ENCODE measurements at regions not wholly inside any gene's neighbourhood (a gene's known extent, or its start where the extent isn't known, plus 50 kb on each side); places are given as distances from the start of the nearest gene placed in this dataset.

GRCh38 chr11:15468466-15468865 is 353.7 kb downstream of the INSC start:
- no peaks in the 10 kb centered on the region for H3K9me3 Mint-ChIP-seq (ENCODE audit: low read depth)
- no peak overlapping the region for H3K27ac Mint-ChIP-seq
- ChIA-PET POLR2A (no interaction called here), CTCF (no interaction called here)
- ATAC-seq, result no peak
- no peaks in the 10 kb centered on the region for H3K36me3 Mint-ChIP-seq (ENCODE audit: low read depth)
- intact Hi-C loops (cut with DNase I, micrococcal nuclease), result no loop called here
- H3K27me3 Mint-ChIP-seq, result peaks cover 5% of the 10 kb centered on the region
- no peak overlapping the region for H3K4me3 Mint-ChIP-seq
- H3K4me1 Mint-ChIP-seq, result no peaks in the 10 kb centered on the region
- no peak for DNase-seq

GRCh38 chr11:15471048-15471894 is 356.5 kb downstream of the INSC start:
- H3K27ac Mint-ChIP-seq, result no peak overlapping the region
- peaks cover 4% of the 10 kb centered on the region for H3K27me3 Mint-ChIP-seq
- DNase-seq (no peak), ATAC-seq (no peak)
- no peaks in the 10 kb centered on the region for H3K4me1 Mint-ChIP-seq
- no peak overlapping the region for H3K4me3 Mint-ChIP-seq
- POLR2A ChIA-PET, result no interaction called here
- CTCF ChIA-PET, result no interaction called here
- intact Hi-C loops (cut with DNase I, micrococcal nuclease), result no loop called here
- H3K9me3 Mint-ChIP-seq (ENCODE audit: low read depth), result no peaks in the 10 kb centered on the region
- H3K36me3 Mint-ChIP-seq (ENCODE audit: low read depth), result no peaks in the 10 kb centered on the region

- Mint-ChIP-seq H3K4me1 (no peaks in the 10 kb centered on the region), H3K36me3 (ENCODE audit: low read depth) (no peaks in the 10 kb centered on the region), H3K27me3 (peaks cover 6% of the 10 kb centered on the region), H3K27ac (no peak overlapping the region), H3K4me3 (no peak overlapping the region), H3K9me3 (ENCODE audit: low read depth) (no peaks in the 10 kb centered on the region)
- intact Hi-C loops (cut with DNase I, micrococcal nuclease), result no loop called here
- ChIA-PET CTCF (interaction anchor here (1.0 kb wide), 1 partner anchor 55 kb away, joined by 3 read pairs; no protein-coding TSS in a partner anchor), POLR2A (no interaction called here)
- ATAC-seq, result no peak
- DNase-seq, result no peak
These were observed 357.4 kb downstream of the INSC start for GRCh38 chr11:15471895-15472799.

- ATAC-seq (no peak), DNase-seq (no peak)
- intact Hi-C loops (cut with DNase I, micrococcal nuclease), result no loop called here
- Mint-ChIP-seq H3K36me3 (ENCODE audit: low read depth) (no peaks in the 10 kb centered on the region), H3K4me3 (no peak overlapping the region), H3K9me3 (ENCODE audit: low read depth) (no peaks in the 10 kb centered on the region), H3K4me1 (no peaks in the 10 kb centered on the region), H3K27me3 (peaks cover 8% of the 10 kb centered on the region), H3K27ac (no peak overlapping the region)
- POLR2A ChIA-PET, result no interaction called here
- CTCF ChIA-PET, result no interaction called here
These were observed 359.5 kb downstream of the INSC start for GRCh38 chr11:15473954-15474837.

- Mint-ChIP-seq H3K4me1 (no peaks in the 10 kb centered on the region), H3K27ac (no peak overlapping the region), H3K36me3 (ENCODE audit: low read depth) (no peaks in the 10 kb centered on the region), H3K27me3 (peaks cover 8% of the 10 kb centered on the region), H3K9me3 (ENCODE audit: low read depth) (no peaks in the 10 kb centered on the region), H3K4me3 (no peak overlapping the region)
- ChIA-PET POLR2A (no interaction called here), CTCF (interaction anchor here (0.7 kb wide), 1 partner anchor 76 kb away, joined by 4 read pairs; no protein-coding TSS in a partner anchor)
- ATAC-seq (no peak), DNase-seq (no peak)
- intact Hi-C loops (cut with DNase I, micrococcal nuclease), result no loop called here
These were observed 361.7 kb downstream of the INSC start for GRCh38 chr11:15476371-15476917.

GRCh38 chr11:15481871-15482270 is 367.1 kb downstream of the INSC start:
- DNase-seq (no peak), ATAC-seq (no peak)
- CTCF ChIA-PET, result no interaction called here
- H3K4me1 Mint-ChIP-seq, result no peaks in the 10 kb centered on the region
- POLR2A ChIA-PET, result no interaction called here
- no peaks in the 10 kb centered on the region for H3K36me3 Mint-ChIP-seq (ENCODE audit: low read depth)
- intact Hi-C loops (cut with DNase I, micrococcal nuclease), result no loop called here
- no peaks in the 10 kb centered on the region for H3K9me3 Mint-ChIP-seq (ENCODE audit: low read depth)
- no peak overlapping the region for H3K4me3 Mint-ChIP-seq
- H3K27ac Mint-ChIP-seq, result no peak overlapping the region
- H3K27me3 Mint-ChIP-seq, result peaks cover 2% of the 10 kb centered on the region

GRCh38 chr11:15483205-15483604 is 368.5 kb downstream of the INSC start:
- Mint-ChIP-seq H3K27ac (no peak overlapping the region), H3K4me1 (no peaks in the 10 kb centered on the region), H3K36me3 (ENCODE audit: low read depth) (no peaks in the 10 kb centered on the region), H3K9me3 (ENCODE audit: low read depth) (no peaks in the 10 kb centered on the region), H3K27me3 (no peaks in the 10 kb centered on the region), H3K4me3 (no peak overlapping the region)
- ChIA-PET CTCF (interaction anchor here (0.5 kb wide), 2 partner anchors 16 to 247 kb away, joined by 3 read pairs; no protein-coding TSS in a partner anchor), POLR2A (no interaction called here)
- no peak for ATAC-seq
- intact Hi-C loops (cut with DNase I, micrococcal nuclease), result no loop called here
- no peak for DNase-seq

GRCh38 chr11:15484398-15484797 is 369.7 kb downstream of the INSC start:
- Mint-ChIP-seq H3K36me3 (ENCODE audit: low read depth) (no peaks in the 10 kb centered on the region), H3K27ac (no peak overlapping the region), H3K9me3 (ENCODE audit: low read depth) (no peaks in the 10 kb centered on the region), H3K27me3 (no peaks in the 10 kb centered on the region), H3K4me1 (no peaks in the 10 kb centered on the region), H3K4me3 (no peak overlapping the region)
- DNase-seq (no peak), ATAC-seq (no peak)
- intact Hi-C loops (cut with DNase I, micrococcal nuclease), result no loop called here
- ChIA-PET CTCF (interaction anchor here (0.6 to 1.0 kb wide), 2 partner anchors 13 to 61 kb away, joined by 3 to 4 read pairs; no protein-coding TSS in a partner anchor), POLR2A (no interaction called here)

- ATAC-seq (no peak), DNase-seq (no peak)
- Mint-ChIP-seq H3K4me1 (no peaks in the 10 kb centered on the region), H3K27ac (no peak overlapping the region), H3K4me3 (no peak overlapping the region), H3K27me3 (no peaks in the 10 kb centered on the region), H3K9me3 (ENCODE audit: low read depth) (no peaks in the 10 kb centered on the region), H3K36me3 (ENCODE audit: low read depth) (no peaks in the 10 kb centered on the region)
- ChIA-PET POLR2A (interaction anchor here (0.6 kb wide), 1 partner anchor 309 kb away, joined by 3 read pairs; no protein-coding TSS in a partner anchor), CTCF (interaction anchor here (1.0 kb wide), 1 partner anchor 12 kb away, joined by 4 read pairs; no protein-coding TSS in a partner anchor)
- intact Hi-C loops (cut with DNase I, micrococcal nuclease), result no loop called here
These were observed 370.7 kb downstream of the INSC start for GRCh38 chr11:15485432-15485831.

GRCh38 chr11:15489281-15489680 is 374.6 kb downstream of the INSC start:
- Mint-ChIP-seq H3K27me3 (no peaks in the 10 kb centered on the region), H3K9me3 (ENCODE audit: low read depth) (no peaks in the 10 kb centered on the region), H3K36me3 (ENCODE audit: low read depth) (no peaks in the 10 kb centered on the region), H3K4me3 (no peak overlapping the region), H3K4me1 (no peaks in the 10 kb centered on the region), H3K27ac (no peak overlapping the region)
- POLR2A ChIA-PET, result no interaction called here
- CTCF ChIA-PET, result no interaction called here
- no peak for DNase-seq
- no peak for ATAC-seq
- intact Hi-C loops (cut with DNase I, micrococcal nuclease), result no loop called here

- DNase-seq, result no peak
- intact Hi-C loops (cut with DNase I, micrococcal nuclease), result no loop called here
- no peak overlapping the region for H3K4me3 Mint-ChIP-seq
- POLR2A ChIA-PET, result no interaction called here
- no peak for ATAC-seq
- no peaks in the 10 kb centered on the region for H3K9me3 Mint-ChIP-seq (ENCODE audit: low read depth)
- CTCF ChIA-PET, result no interaction called here
- H3K36me3 Mint-ChIP-seq (ENCODE audit: low read depth), result no peaks in the 10 kb centered on the region
- H3K4me1 Mint-ChIP-seq, result no peaks in the 10 kb centered on the region
- H3K27ac Mint-ChIP-seq, result no peak overlapping the region
- H3K27me3 Mint-ChIP-seq, result no peaks in the 10 kb centered on the region
These were observed 375.8 kb downstream of the INSC start for GRCh38 chr11:15490535-15490934.
